ENCODE measurements at regions not wholly inside any gene's neighbourhood (a gene's known extent, or its start where the extent isn't known, plus 50 kb on each side); places are given as distances from the start of the nearest gene placed in this dataset.
"Not testable (repeated sequence)": the region's sequence is repeated elsewhere in the genome, so short reads cannot be mapped to it uniquely, and the experiment has no call there.

DNA sequence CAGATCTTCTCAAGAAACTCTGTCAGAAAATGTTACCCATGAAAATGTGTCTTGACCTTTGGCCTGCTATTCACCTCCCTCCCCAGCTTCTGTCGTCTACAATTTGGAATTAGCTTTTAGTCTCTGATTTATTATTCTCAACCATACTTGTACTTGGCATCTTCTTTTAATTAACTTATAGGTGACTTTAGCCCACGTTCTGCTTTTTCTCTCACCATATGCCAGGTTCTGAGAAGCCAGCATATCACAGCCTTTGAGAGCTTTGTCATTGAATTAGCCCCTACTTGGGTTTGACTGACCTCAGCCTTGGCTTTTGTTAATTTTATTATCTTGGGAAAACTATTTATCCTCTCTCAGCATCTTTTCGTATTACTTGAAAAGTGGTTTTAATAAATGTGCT is 355.9 kb downstream of the OXSM start:
- no peak for DNase-seq (ENCODE audit: low spot score)

DNA sequence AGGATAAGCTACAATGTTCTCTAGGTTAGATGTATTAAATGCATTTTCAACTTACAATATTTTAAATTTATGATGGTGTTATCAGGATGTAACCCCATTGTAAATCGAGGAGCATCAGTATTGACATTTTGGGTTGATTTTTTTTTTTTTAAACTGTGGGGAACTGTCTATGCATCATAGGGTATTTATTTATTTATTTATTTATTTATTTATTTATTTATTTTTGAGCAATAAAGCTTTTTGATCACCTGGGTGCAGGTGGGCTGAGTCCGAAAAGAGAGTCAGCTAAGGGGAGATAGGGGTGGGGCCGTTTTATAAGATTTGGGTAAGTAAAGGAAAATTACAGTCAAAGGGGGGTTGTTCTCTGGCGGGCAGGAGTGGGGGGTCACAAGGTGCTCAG is 367.5 kb downstream of the OXSM start:
- DNase-seq (ENCODE audit: low spot score) = not testable (repeated sequence)

GRCh38 chr3:26171006-26171405 is 381.1 kb downstream of the OXSM start:
- DNase-seq (ENCODE audit: low spot score) = no peak

DNA sequence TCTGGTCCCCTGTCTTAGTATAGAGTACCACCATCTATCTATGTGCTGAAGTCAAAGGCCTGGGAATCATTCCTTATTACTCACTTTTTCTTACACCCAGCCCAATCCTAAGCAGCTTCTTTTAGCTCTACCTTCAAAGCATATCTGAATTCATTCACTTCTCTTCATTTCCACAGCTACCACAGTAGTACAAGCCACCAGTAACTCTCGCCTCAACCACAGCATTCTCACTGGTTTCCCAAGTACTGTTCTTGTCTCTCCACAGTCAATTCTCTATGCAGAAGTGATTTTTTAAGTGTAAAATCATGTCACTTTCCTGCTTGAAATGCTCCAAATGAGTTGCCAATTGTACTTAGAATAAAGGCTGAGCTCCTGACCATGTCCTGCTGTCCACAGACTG is 401.7 kb downstream of the OXSM start:
- no peak for DNase-seq (ENCODE audit: low spot score)

DNA sequence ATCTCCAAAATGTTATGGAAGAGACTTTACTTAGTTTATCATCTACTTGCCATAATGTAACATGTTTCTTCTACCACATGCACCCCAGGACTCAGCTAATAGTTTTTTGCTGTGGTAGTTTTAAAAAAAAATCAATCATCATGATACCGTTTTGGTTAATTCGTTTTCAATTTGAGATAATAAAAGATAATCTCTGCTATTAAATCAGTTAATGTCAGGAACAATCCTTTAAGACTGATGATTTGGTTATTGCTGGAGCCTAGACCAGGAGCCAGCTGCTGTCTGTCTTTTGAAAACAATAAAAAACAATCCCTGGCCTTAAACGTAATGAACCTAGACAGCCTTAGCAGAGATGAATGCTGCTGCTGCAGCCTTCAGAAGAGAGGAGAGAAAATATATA is 403.7 kb downstream of the OXSM start:
- DNase-seq (ENCODE audit: low spot score) = no peak

- DNase-seq (ENCODE audit: low spot score) = no peak
Observed at GRCh38 chr3:26196781-26197180, 406.9 kb downstream of the OXSM start.

DNA sequence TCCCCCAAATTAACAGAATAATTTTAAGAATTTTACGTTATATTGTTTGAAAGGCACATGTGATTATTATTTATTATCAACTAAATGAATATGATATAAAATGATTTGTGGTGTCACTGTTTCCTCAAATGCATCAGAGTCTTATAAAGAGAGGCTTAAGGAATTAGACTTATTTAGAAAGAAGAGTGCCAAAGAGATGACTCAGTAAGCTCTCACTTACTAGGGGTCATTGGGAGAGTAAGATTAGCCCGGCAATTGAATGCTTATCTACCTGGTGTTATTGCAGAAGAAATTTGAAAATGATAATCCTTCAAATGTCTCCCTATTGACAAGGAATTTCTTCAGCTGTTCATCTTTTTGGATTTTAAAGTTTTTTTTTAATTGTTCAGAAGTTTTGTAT is 408.7 kb downstream of the OXSM start:
- no peak for DNase-seq (ENCODE audit: low spot score)

DNA sequence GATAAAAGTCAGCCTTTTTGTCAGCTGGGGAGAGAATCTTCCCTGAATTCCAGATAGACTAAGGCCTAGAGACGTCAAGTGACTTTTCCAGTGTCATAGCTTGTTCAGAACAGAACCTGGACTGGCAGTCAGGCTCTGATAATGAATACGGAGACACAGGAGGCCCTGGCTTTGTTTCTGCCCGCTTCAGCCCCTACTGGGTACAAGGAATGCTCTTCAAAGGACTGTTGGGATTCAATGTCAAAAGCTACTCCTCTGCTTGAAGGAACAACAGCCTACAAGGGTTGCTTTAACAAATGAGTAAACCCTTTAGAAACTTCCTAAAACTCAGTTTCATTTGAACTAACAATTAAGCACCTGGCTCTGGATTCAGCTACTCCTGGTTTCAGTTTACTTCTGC is 412.3 kb downstream of the OXSM start:
- DNase-seq (ENCODE audit: low spot score) = no peak

DNA sequence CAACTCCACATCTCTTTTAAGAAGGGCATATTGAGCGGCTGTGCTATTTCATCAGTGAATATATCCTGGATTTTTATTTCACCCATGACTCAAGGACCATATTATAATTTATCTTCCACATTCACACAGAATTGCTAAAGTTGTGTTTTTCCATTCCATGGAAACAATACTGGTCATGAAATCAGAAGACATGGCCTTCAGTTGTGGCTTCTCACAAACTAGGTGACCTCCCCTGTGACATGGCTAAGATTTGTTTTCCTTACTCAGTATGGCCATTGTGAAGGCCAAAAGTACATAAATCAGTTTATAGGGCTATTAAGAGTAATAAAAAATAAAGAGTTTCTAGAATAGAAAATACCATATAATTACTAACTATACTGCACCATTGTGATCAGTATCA is 415.6 kb downstream of the OXSM start:
- no peak for DNase-seq (ENCODE audit: low spot score)

GRCh38 chr3:26208201-26208600 is 414.4 kb upstream of the LRRC3B start:
- DNase-seq (ENCODE audit: low spot score) = no peak

GRCh38 chr3:26229801-26230200 is 392.8 kb upstream of the LRRC3B start:
- no peak for DNase-seq (ENCODE audit: low spot score)

DNA sequence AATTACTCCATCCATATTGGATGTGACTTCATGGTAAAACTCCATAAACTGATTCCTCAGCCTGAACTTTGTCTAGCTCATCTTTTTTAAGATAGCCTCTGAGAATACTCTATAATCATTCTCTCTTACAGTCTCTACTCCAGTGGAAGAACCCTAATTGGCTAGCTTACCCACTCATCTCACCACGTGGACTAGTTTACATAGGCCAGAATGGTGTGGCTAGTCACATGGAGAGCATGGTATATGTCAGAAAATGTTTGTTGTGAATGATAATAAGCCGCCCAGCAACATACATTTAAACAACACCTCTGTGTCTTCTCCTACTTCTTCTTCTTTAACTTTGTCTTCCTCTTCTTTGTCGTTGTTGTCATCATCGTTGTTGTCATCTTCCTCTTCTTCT is 389.2 kb upstream of the LRRC3B start:
- no peak for DNase-seq (ENCODE audit: low spot score)

- DNase-seq (ENCODE audit: low spot score) = no peak
Observed at GRCh38 chr3:26236531-26236930, 386.0 kb upstream of the LRRC3B start.

DNA sequence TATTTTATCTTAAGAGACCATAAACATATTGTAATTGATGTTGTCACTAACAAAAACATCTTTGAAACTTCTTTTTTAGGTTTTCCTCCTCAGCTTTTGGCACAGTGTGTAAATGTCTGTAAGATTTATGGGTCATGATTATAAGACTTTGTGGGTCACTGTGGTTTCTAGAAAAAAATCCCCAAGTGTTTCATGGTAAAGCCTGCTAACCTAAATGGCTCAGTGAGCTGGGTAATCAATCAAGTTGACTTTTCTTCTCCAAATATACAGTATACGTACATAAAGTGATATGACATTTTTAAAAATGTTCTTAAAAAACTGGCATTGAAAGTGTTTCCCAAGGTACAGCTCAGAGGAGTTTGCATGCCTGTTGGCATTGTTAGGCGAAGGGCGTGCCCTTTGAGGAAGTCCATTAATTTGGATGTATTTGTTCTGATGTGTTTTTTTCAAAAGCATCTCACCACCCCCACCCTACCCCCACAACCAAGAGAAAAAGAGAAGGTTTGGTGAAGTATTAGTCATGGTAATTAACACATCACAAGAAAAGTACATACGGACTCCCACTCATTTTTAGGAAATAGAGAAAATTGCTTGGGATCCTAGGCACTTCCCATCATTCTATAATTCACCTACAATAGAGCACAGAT is 385.4 kb upstream of the LRRC3B start:
- DNase-seq (ENCODE audit: low spot score) = no peak

DNA sequence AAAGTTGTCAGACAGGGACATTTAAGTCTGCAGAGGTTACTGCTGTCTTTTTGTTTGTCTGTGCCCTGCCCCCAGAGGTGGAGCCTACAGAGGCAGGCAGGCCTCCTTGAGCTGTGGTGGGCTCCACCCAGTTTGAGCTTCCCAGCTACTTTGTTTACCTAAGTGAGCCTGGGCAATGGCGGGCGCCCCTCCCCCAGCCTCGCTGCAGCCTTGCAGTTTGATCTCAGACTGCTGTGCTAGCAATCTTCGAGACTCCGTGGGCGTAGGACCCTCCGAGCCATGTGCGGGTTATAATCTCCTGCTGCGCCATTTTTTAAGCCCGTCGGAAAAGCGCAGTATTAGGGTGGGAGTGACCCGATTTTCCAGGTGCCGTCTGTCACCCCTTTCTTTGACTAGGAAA is 378.0 kb upstream of the LRRC3B start:
- not testable (repeated sequence) for DNase-seq (ENCODE audit: low spot score)

- DNase-seq (ENCODE audit: low spot score) = no peak
Observed at GRCh38 chr3:26245236-26245635, 377.3 kb upstream of the LRRC3B start.

DNA sequence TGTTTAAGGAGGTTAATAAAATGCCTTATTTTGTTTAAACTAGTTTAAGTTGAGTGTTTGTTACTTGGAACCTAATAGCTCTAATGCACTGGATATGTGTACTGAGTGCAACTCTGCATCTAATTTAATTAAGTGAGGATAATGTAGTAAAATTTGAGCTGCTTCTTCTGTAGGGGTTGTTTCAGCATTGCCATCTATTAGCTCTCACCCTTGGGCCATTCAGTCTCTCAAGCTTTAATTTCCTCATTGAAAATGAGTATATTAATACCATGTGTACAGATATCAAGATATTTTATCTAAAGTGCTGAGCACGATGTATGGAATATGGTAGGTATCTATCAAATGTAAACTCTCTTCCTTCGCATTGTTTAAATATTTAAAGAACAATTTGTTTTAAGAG is 375.7 kb upstream of the LRRC3B start:
- no peak for DNase-seq (ENCODE audit: low spot score)

DNA sequence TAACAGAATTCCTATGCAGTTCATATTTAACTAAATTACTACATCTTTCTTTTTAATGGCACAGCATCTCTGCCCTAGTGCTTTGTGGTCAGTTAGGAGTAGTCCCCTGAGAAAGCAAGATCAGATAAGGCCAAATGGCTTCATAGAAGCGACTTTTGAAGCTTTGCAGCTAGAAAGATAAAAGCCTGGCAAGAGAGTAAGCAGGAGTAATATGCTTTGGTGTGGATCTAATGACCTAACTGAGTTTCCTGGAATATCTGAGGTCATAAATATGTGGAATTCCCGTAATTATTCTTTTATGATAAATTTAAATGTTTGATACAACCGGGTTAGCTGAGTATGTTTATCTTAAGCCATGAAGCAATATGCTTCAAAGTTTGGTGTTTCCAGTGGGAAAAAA is 374.9 kb upstream of the LRRC3B start:
- no peak for DNase-seq (ENCODE audit: low spot score)

DNA sequence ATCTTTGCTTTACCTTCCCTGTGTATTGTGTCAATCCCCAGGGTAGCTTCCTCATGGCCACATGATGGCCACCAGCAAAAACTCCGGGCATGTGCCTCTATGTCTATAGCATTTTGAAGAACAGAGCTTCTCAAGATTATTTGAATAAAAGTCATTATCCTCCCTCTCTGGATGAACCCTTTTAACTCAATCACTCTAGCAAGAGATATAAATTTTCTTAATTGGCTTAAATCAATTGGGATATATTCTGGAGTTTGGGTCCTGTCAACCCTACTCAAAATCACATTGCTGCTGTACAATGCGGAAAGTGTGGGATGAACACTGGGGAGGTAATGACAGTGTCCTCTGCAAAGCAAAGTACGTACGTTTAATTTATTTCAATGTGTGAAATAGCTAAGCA is 370.6 kb upstream of the LRRC3B start:
- no peak for DNase-seq (ENCODE audit: low spot score)

- DNase-seq (ENCODE audit: low spot score) = no peak
Observed at GRCh38 chr3:26256224-26256623, 366.3 kb upstream of the LRRC3B start.

GRCh38 chr3:26259176-26259575 is 363.4 kb upstream of the LRRC3B start:
- DNase-seq (ENCODE audit: low spot score) = no peak

DNA sequence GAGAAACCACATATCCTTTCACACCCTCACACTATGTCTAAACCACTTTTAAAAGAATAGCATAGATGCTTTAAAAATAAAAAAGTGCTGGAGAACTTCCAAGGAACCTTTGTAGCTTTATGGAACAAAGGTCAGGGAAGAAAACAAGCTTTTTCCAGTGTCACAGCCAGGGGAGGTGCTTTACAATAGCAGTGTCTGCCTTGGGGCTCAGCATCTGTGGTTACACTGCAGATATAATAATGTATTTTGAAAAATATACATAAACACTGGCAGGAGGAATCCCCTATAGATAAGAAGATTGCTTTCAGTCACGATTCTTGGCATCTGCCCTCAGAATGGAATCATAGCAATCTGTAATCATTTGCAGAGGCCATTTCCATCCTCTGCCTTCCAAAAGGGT is 362.4 kb upstream of the LRRC3B start:
- no peak for DNase-seq (ENCODE audit: low spot score)

DNA sequence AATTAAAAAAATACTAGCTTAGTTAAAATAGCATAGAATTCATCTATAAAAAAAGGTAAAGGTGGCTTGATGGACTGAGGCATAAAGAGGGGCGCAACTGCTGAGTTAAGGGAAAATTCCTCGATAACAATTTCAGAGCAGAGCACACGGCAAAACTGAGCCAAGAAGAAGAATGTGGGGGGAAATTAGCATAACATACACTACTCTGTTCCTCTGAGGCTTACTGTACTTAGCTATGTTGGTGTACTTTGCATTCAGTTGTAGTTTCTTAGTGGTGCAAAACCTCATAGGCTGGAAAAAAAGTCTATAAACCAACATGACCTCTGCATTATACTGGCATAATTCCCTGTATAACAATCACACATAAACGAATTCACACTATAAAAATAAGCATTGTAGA is 357.9 kb upstream of the LRRC3B start:
- no peak for DNase-seq (ENCODE audit: low spot score)

- no peak for DNase-seq (ENCODE audit: low spot score)
Observed at GRCh38 chr3:26271848-26272247, 350.7 kb upstream of the LRRC3B start.

DNA sequence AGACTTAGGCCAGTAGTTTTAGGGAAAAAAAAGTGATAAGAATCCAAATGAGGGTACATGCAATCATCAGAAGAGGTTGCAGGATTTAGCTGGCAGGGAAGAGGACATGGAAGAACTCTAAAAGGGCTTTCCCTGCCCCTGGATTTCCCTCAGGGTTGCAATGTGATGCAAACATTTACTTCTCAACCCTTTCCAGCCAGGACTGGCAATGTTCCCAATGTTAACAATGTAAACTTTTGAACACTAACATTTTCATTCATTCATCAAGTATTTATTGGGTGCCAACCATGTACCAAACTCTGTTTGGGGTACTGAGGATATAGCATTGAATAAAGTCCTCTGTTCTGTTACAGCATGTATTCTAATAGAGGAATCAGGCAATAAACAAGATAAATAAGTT is 349.4 kb upstream of the LRRC3B start:
- no peak for DNase-seq (ENCODE audit: low spot score)
